ENCODE measurements at regions not wholly inside any gene's neighbourhood (a gene's known extent, or its start where the extent isn't known, plus 50 kb on each side); places are given as distances from the start of the nearest gene placed in this dataset.

GRCh38 chr15:92812271-92812670, 87.9 kb upstream of the CHD2 start:
- TF ChIP-seq, protein P1, sequence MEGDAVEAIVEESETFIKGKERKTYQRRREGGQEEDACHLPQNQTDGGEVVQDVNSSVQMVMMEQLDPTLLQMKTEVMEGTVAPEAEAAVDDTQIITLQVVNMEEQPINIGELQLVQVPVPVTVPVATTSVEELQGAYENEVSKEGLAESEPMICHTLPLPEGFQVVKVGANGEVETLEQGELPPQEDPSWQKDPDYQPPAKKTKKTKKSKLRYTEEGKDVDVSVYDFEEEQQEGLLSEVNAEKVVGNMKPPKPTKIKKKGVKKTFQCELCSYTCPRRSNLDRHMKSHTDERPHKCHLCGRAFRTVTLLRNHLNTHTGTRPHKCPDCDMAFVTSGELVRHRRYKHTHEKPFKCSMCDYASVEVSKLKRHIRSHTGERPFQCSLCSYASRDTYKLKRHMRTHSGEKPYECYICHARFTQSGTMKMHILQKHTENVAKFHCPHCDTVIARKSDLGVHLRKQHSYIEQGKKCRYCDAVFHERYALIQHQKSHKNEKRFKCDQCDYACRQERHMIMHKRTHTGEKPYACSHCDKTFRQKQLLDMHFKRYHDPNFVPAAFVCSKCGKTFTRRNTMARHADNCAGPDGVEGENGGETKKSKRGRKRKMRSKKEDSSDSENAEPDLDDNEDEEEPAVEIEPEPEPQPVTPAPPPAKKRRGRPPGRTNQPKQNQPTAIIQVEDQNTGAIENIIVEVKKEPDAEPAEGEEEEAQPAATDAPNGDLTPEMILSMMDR (IDR thresholded peaks at IDR 0.05; ENCODE audit: low read depth, low read length, poor library complexity, severe bottlenecking): no peak
- TF ChIP-seq EZH2phosphoT487 (IDR thresholded peaks at IDR 0.05; ENCODE audit: borderline replicate concordance, low read length): no peak

All from DOHH2 (cell line).